ENCODE measurements at regions not wholly inside any gene's neighbourhood (a gene's known extent, or its start where the extent isn't known, plus 50 kb on each side); places are given as distances from the start of the nearest gene placed in this dataset.
A peak's percentile ranks its signal among the peaks of the same experiment; 100 is the strongest.

- TF ChIP-seq EP300 (IDR thresholded peaks at IDR 0.05) (no peak), CTCF (IDR thresholded peaks at IDR 0.05) (no peak), POLR2A (IDR thresholded peaks at IDR 0.05) (no peak), POLR2AphosphoS5 (IDR thresholded peaks at IDR 0.05) (no peak)
- H3K27me3 ChIP-seq, result no peaks in the 10 kb centered on the region
- H3K27ac ChIP-seq, result no peak overlapping the region
- H3K9me3 ChIP-seq, result no peaks in the 10 kb centered on the region
- WGBS, 2 donors, result 71 to 74% methylated on average over 5 of the region's 5 CpGs
- DNase-seq (no peak), ATAC-seq (ENCODE audit: low FRiP score in 2 of 2) (no peak)
- no peaks in the 10 kb centered on the region for H3K4me1 ChIP-seq
- no peak overlapping the region for H3K4me3 ChIP-seq
- H3K36me3 ChIP-seq, result no peaks in the 10 kb centered on the region
Measured at GRCh38 chr16:13633391-13633861, 286.5 kb upstream of the ERCC4 start.

GRCh38 chr16:13634253-13634652 is 285.7 kb upstream of the ERCC4 start:
- Histone ChIP-seq H3K36me3 (no peaks in the 10 kb centered on the region), H3K27ac (no peak overlapping the region), H3K4me3 (no peak overlapping the region), H3K4me1 (no peaks in the 10 kb centered on the region), H3K27me3 (no peaks in the 10 kb centered on the region), H3K9me3 (no peaks in the 10 kb centered on the region)
- WGBS, 2 donors, result 95 to 100% methylated on average over 1 of the region's 1 CpG
- TF ChIP-seq CTCF (IDR thresholded peaks at IDR 0.05), result no peak
- no peak for DNase-seq
- ATAC-seq (ENCODE audit: low FRiP score in 2 of 2), result no peak

- Histone ChIP-seq H3K27ac (no peak overlapping the region), H3K36me3 (no peaks in the 10 kb centered on the region), H3K4me3 (no peak overlapping the region), H3K9me3 (no peaks in the 10 kb centered on the region), H3K27me3 (no peaks in the 10 kb centered on the region), H3K4me1 (no peaks in the 10 kb centered on the region)
- ATAC-seq (ENCODE audit: low FRiP score in 2 of 2) (no peak), DNase-seq (no peak)
- TF ChIP-seq POLR2AphosphoS5 (IDR thresholded peaks at IDR 0.05), result no peak
- no peak for TF ChIP-seq EP300 (IDR thresholded peaks at IDR 0.05)
- 88 to 89% methylated on average over 6 of the region's 6 CpGs for WGBS, 2 donors
Measured at GRCh38 chr16:13634959-13635358, 285.0 kb upstream of the ERCC4 start.

- H3K36me3 ChIP-seq, result no peaks in the 10 kb centered on the region
- H3K27ac ChIP-seq, result no peak overlapping the region
- DNase-seq, result no peak
- no peaks in the 10 kb centered on the region for H3K27me3 ChIP-seq
- 67 to 89% methylated on average over 2 of the region's 2 CpGs for WGBS, 2 donors
- no peaks in the 10 kb centered on the region for H3K4me1 ChIP-seq
- TF ChIP-seq EP300 (IDR thresholded peaks at IDR 0.05), result no peak
- TF ChIP-seq CTCF (IDR thresholded peaks at IDR 0.05), result no peak
- no peak for TF ChIP-seq POLR2AphosphoS5 (IDR thresholded peaks at IDR 0.05)
- TF ChIP-seq POLR2A (IDR thresholded peaks at IDR 0.05), result no peak
- no peaks in the 10 kb centered on the region for H3K9me3 ChIP-seq
- ATAC-seq (ENCODE audit: low FRiP score in 2 of 2), result no peak
- H3K4me3 ChIP-seq, result no peak overlapping the region
Measured at GRCh38 chr16:13638218-13638617, 281.7 kb upstream of the ERCC4 start.

GRCh38 chr16:13643412-13643811 is 276.5 kb upstream of the ERCC4 start:
- DNase-seq, result no peak
- WGBS, 2 donors, result 90 to 98% methylated on average over 3 of the region's 3 CpGs
- Histone ChIP-seq H3K4me1 (no peaks in the 10 kb centered on the region), H3K36me3 (no peaks in the 10 kb centered on the region), H3K4me3 (no peak overlapping the region), H3K27me3 (no peaks in the 10 kb centered on the region), H3K9me3 (no peaks in the 10 kb centered on the region), H3K27ac (no peak overlapping the region)
- ATAC-seq (ENCODE audit: low FRiP score in 2 of 2), result peak in 1 of 2 donors; percentile 43
- TF ChIP-seq CTCF (IDR thresholded peaks at IDR 0.05) (no peak), EP300 (IDR thresholded peaks at IDR 0.05) (no peak), POLR2A (IDR thresholded peaks at IDR 0.05) (no peak), POLR2AphosphoS5 (IDR thresholded peaks at IDR 0.05) (no peak)

Measured in upper lobe of left lung (tissue), 6 donors.